ENCODE measurements at regions not wholly inside any gene's neighbourhood (a gene's known extent, or its start where the extent isn't known, plus 50 kb on each side); places are given as distances from the start of the nearest gene placed in this dataset.

GRCh38 chr15:100788418-100789105 is 91.1 kb upstream of the ALDH1A3 start:
- Histone ChIP-seq H3K4me3 (no peak overlapping the region), H3K4me2 (ENCODE audit: insufficient read depth, low read length) (no peak overlapping the region), H3K9me3 (replicated peaks; ENCODE audit: control insufficient read depth, insufficient read depth, low read depth, low read length) (no peaks in the 10 kb centered on the region), H3K36me3 (ENCODE audit: control insufficient read depth, insufficient read depth, low read length) (no peaks in the 10 kb centered on the region), H3K79me2 (ENCODE audit: control insufficient read depth, insufficient read depth, low read length) (no peaks in the 10 kb centered on the region), H3K9ac (ENCODE audit: insufficient read depth in 1 of 2, low read depth in 2 of 2, low read length in 2 of 2) (no peak overlapping the region), H2AFZ (ENCODE audit: low read depth, low read length) (no peak overlapping the region), H3K4me1 (replicated peaks in 1 of 2; ENCODE audit: control insufficient read depth in 2 of 2, insufficient read depth in 2 of 2, low read length in 2 of 2) (no peaks in the 10 kb centered on the region), H3K9me1 (ENCODE audit: control insufficient read depth, insufficient read depth, low read length) (no peaks in the 10 kb centered on the region), H3K27ac (ENCODE audit: extremely low read depth, low read depth, low read length) (no peak overlapping the region), H4K20me1 (replicated peaks; ENCODE audit: control insufficient read depth, insufficient read depth, low read length) (no peaks in the 10 kb centered on the region), H3K27me3 (ENCODE audit: control insufficient read depth in 2 of 2, insufficient read depth in 2 of 2, low read length in 2 of 2) (peaks cover 8 to 45% of the 10 kb centered on the region in 2 experiments; a peak in 4 of 5 replicates)
- in situ Hi-C loops (cut with MboI) (no loop called here), intact Hi-C loops (cut with micrococcal nuclease) (no loop called here)
- FAIRE-seq (no peak), ATAC-seq (no peak), DNase-seq (ENCODE audit: extremely low read depth in 1 of 4, low spot score in 3 of 4) (no peak)
- CTCF ChIA-PET (ENCODE audit: low intra/inter-chr PET ratio), result no interaction called here
- no peak for TF ChIP-seq IRF9 (tag; IDR thresholded peaks at IDR 0.05)
- TF ChIP-seq ZNF263 (CRISPR knock-in tag; IDR thresholded peaks at IDR 0.05; ENCODE audit: borderline replicate concordance), result no peak
- no peak for TF ChIP-seq CCNT2 (IDR thresholded peaks at IDR 0.05; ENCODE audit: borderline replicate concordance, extremely low read depth, insufficient read length, low read depth, low read length)
- TF ChIP-seq ZFP1 (CRISPR knock-in tag; IDR thresholded peaks at IDR 0.05), result no peak
- no TSS peak for BruUV-seq (replicated peaks)
- 0% methylated on average over 7 of the region's 7 CpGs for WGBS (ENCODE audit: insufficient coverage, low coverage, missing lambda C conversion rate)
- POLR2A ChIA-PET, result no interaction called here

Measured in K562 (cell line).